A549 (cell line): ENCODE measurements at regions not wholly inside any gene's neighbourhood (a gene's known extent, or its start where the extent isn't known, plus 50 kb on each side); places are given as distances from the start of the nearest gene placed in this dataset.

Source experiments
- ATAC-seq, 2 experiments: fragments of 200-7000 bp in 1 of 2; fragments of >200 bp in 1 of 2; cut with Nextera tagmentation in 1 of 2; cut with Tn5 transposase in 1 of 2; 3 replicates each; pipeline versions ENCODE4 v1.8.0 to v1.9.1; 2018 to 2020; ENCODE audit warnings: mild to moderate bottlenecking in 1 of 2, moderate library complexity in 1 of 2
- CTCF ChIA-PET: fragments of 300-600 bp; sonication (Branson Sonifier 250); formaldehyde crosslinking; extraction: SDS; loops from one replicate; lab custom pipeline; 2021; ENCODE audit warnings: antibody characterized with exemption, inconsistent platforms; lab: Yijun Ruan, JAX
- POLR2A ChIA-PET: fragments of 350-600 bp; formaldehyde crosslinking; extraction: SDS; loops from one replicate; lab custom pipeline; 2021; ENCODE audit warnings: antibody characterized with exemption, inconsistent platforms; lab: Yijun Ruan, JAX
- DNase-seq, 2 experiments: peaks; one replicate each; pipeline versions ENCODE4 v3.0.0 to v3.0.0-alpha.2; 2011 to 2016; ENCODE audit warnings: low read depth in 1 of 2, low spot score in 1 of 2
- FAIRE-seq: peaks from 2 replicates; lab custom pipeline; 2011; peaks lifted over from hg19 to GRCh38; lab: Jason Lieb, UNC
- H3K27ac ChIP-seq, 2 experiments: fragments of >200 bp; sonication (Bioruptor Twin); formaldehyde crosslinking; 3 replicates each; pipeline ENCODE4 v1.5.1; 2016 to 2017
- H3K4me1 ChIP-seq: fragments of >200 bp; sonication (Bioruptor Twin); formaldehyde crosslinking; 3 replicates; pipeline ENCODE4 v1.6.1; 2016
- H3K4me2 ChIP-seq: fragments of >200 bp; sonication (Bioruptor Twin); formaldehyde crosslinking; 3 replicates; pipeline ENCODE4 v1.6.1; 2016
- H3K4me3 ChIP-seq: fragments of >200 bp; sonication (Bioruptor Twin); formaldehyde crosslinking; 3 replicates; pipeline ENCODE4 v1.5.1; 2016
- H3K9me3 ChIP-seq: fragments of >200 bp; sonication (Bioruptor Twin); formaldehyde crosslinking; 3 replicates; pipeline ENCODE4 v1.6.1; 2016
- ATOH8 ChIP-seq: fragments of 250-450 bp; sonication (Bioruptor Pico); IDR thresholded peaks from 2 replicates; pipeline ENCODE4 v1.5.0; 2020; ENCODE audit warnings: low read depth, mild to moderate bottlenecking, moderate library complexity
- BCL3 ChIP-seq: fragments of >200 bp; sonication (Bioruptor Twin); formaldehyde crosslinking; IDR thresholded peaks from 3 replicates; pipeline ENCODE4 v1.6.1; 2016
- CBX2 ChIP-seq: fragments of 200-600 bp; sonication (generic); IDR thresholded peaks from 2 replicates; pipeline ENCODE4 v1.6.1; 2016; ENCODE audit warnings: low read depth, mild to moderate bottlenecking, borderline replicate concordance
- CHD2 ChIP-seq: fragments of 150-350 bp; IDR thresholded peaks from 2 replicates; pipeline ENCODE4 v1.6.1; 2014; ENCODE audit warnings: low read length; ENCODE audit not compliant: partially characterized antibody
- CHD4 ChIP-seq: fragments of 200-600 bp; sonication (generic); IDR thresholded peaks from 2 replicates; pipeline ENCODE4 v1.6.1; 2016; ENCODE audit warnings: antibody characterized with exemption, mild to moderate bottlenecking, borderline replicate concordance
- FOSB ChIP-seq: fragments of 250-450 bp; sonication (Bioruptor Pico); IDR thresholded peaks from 2 replicates; pipeline ENCODE4 v1.5.0; 2020; ENCODE audit warnings: mild to moderate bottlenecking, moderate library complexity
- KDM5A ChIP-seq: fragments of 200-600 bp; sonication (generic); IDR thresholded peaks from 2 replicates; pipeline ENCODE4 v1.6.1; 2016; ENCODE audit warnings: antibody characterized with exemption, mild to moderate bottlenecking
- MYC ChIP-seq: IDR thresholded peaks from 2 replicates; pipeline ENCODE4 v1.6.1; 2012; ENCODE audit warnings: mild to moderate bottlenecking, inconsistent platforms, low read length, improper control_type of control experiment, borderline replicate concordance
- RAD21 ChIP-seq, 2 experiments: fragments of >200 bp in 1 of 2; sonication (Bioruptor Twin) in 1 of 2; formaldehyde crosslinking in 1 of 2; IDR thresholded peaks in 1 of 2; conservative IDR thresholded peaks in 1 of 2; 2 replicates in 1 of 2; 3 replicates in 1 of 2; pipeline ENCODE4 v1.6.1; 2012 to 2018; ENCODE audit warnings: inconsistent platforms in 1 of 2
- RARB ChIP-seq: fragments of 250-450 bp; sonication (Bioruptor Pico); IDR thresholded peaks from 2 replicates; pipeline ENCODE4 v1.8.0; 2021; ENCODE audit warnings: mild to moderate bottlenecking, moderate library complexity
- RCOR1 ChIP-seq: fragments of 150-350 bp; IDR thresholded peaks from 2 replicates; pipeline ENCODE4 v1.6.1; 2014; ENCODE audit warnings: antibody characterized with exemption, low read length, low read depth
- REST ChIP-seq: fragments of 200-600 bp; sonication (generic); IDR thresholded peaks from 2 replicates; pipeline ENCODE4 v1.6.1; 2016; ENCODE audit warnings: antibody characterized with exemption, mild to moderate bottlenecking, moderate library complexity
- WGBS: methylation state at CpG from one replicate; pipeline ENCODE4 v1.1.6; 2017; ENCODE audit errors: missing lambda C conversion rate; 5-methylcytosine and 5-hydroxymethylcytosine counted together

GRCh38 chr2:207458582-207458981, 71.2 kb upstream of the CREB1 start:
- FAIRE-seq (no peak), DNase-seq (no peak), ATAC-seq (no peak)
- Histone ChIP-seq H3K4me1 (no peaks in the 10 kb centered on the region), H3K9me3 (no peaks in the 10 kb centered on the region), H3K27ac (no peak overlapping the region), H3K4me2 (no peak overlapping the region), H3K4me3 (no peak overlapping the region)
- WGBS, result 95% methylated on average over 5 of the region's 5 CpGs
- peak; percentile 27 to 33; a peak in 2 of 5 replicates for TF ChIP-seq RAD21 (conservative IDR thresholded peaks at IDR 0.05 in 1 of 2, IDR thresholded peaks at IDR 0.05 in 1 of 2)
- TF ChIP-seq ATOH8 (CRISPR knock-in tag), result no peak
- POLR2A ChIA-PET, result no interaction called here
- CTCF ChIA-PET, result interaction anchor here (0.6 to 3.8 kb wide), 3 partner anchors 15 to 656 kb away, joined by 3 to 14 read pairs (median 4); no protein-coding TSS in a partner anchor

- WGBS, result 74% methylated on average over 7 of the region's 7 CpGs
- no peak overlapping the region for H3K4me3 ChIP-seq
- TF ChIP-seq RARB (no peak), KDM5A (no peak), RCOR1 (no peak), CHD4 (no peak), CHD2 (no peak)
- TF ChIP-seq, all 56 proteins: peak for 0
- DNase-seq, result no peak
- FAIRE-seq, result no peak
- Histone ChIP-seq H3K4me1 (no peaks in the 10 kb centered on the region), H3K4me2 (no peak overlapping the region), H3K9me3 (no peaks in the 10 kb centered on the region), H3K27ac (no peak overlapping the region)
- no peak for ATAC-seq
- ChIA-PET POLR2A (no interaction called here), CTCF (interaction anchor here (0.7 to 3.8 kb wide), 3 partner anchors 13 to 660 kb away, joined by 4 to 14 read pairs (median 4); no protein-coding TSS in a partner anchor)
These were observed 69.6 kb upstream of the CREB1 start for GRCh38 chr2:207459990-207460757.

- whole genome bisulfite sequencing, result 93% methylated on average over 8 of the region's 8 CpGs
- CTCF ChIA-PET, result no interaction called here
These were observed 66.3 kb upstream of the CREB1 start for GRCh38 chr2:207463433-207463832.

GRCh38 chr2:207464007-207464406, 65.8 kb upstream of the CREB1 start:
- no peak for ATAC-seq
- no peak overlapping the region for H3K4me3 ChIP-seq
- H3K4me2 ChIP-seq, result no peak overlapping the region
- H3K27ac ChIP-seq, result no peak overlapping the region
- FAIRE-seq, result no peak
- no peak for TF ChIP-seq REST
- no peak for TF ChIP-seq KDM5A
- TF ChIP-seq BCL3, result no peak
- no peak for TF ChIP-seq MYC
- TF ChIP-seq CBX2, result no peak
- TF ChIP-seq, all 56 proteins: peak for 0
- peaks cover 7% of the 10 kb centered on the region; the same call in 1 of the 3 replicates for H3K4me1 ChIP-seq
- no peaks in the 10 kb centered on the region for H3K9me3 ChIP-seq
- DNase-seq, result no peak
- WGBS, result 89% methylated on average over 10 of the region's 10 CpGs
- ChIA-PET CTCF (interaction anchor here (0.9 to 1.5 kb wide), 2 partner anchors 9 to 195 kb away, joined by 3 to 5 read pairs; no protein-coding TSS in a partner anchor), POLR2A (no interaction called here)

More at GRCh38 chr2:207463433-207463832, 66.3 kb upstream of the CREB1 start:
- ATAC-seq (no peak), FAIRE-seq (no peak), DNase-seq (no peak)
- TF ChIP-seq ATOH8 (CRISPR knock-in tag) (no peak), KDM5A (no peak), FOSB (CRISPR knock-in tag) (no peak)
- Histone ChIP-seq H3K4me2 (no peak overlapping the region), H3K27ac (no peak overlapping the region), H3K4me3 (no peak overlapping the region), H3K9me3 (no peaks in the 10 kb centered on the region), H3K4me1 (peaks cover 7% of the 10 kb centered on the region; the same call in 1 of the 3 replicates)
- POLR2A ChIA-PET, result interaction anchor here (0.5 kb wide), 1 partner anchor 222 kb away, joined by 3 read pairs; no protein-coding TSS in a partner anchor
